IMR-90 (cell line): ENCODE measurements at regions not wholly inside any gene's neighbourhood (a gene's known extent, or its start where the extent isn't known, plus 50 kb on each side); places are given as distances from the start of the nearest gene placed in this dataset.

ENCODE experiments used
- ATAC-seq: fragments of 200-7000 bp; cut with Tn5 transposase; 2 replicates; pipeline ENCODE4 v1.9.1; 2020; ENCODE audit warnings: low read depth, mild to moderate bottlenecking, moderate library complexity
- BruUV-seq: library from RNA; stranded (reverse); fragments of 400-500 nt; replicated peaks from 2 replicates; lab custom pipeline; 2021; lab: Mats Ljungman, UMichigan
- CTCF ChIA-PET: fragments of 300-600 bp; formaldehyde crosslinking; extraction: SDS; loops from one replicate; lab custom pipeline; 2021; ENCODE audit warnings: antibody characterized with exemption; lab: Yijun Ruan, JAX
- POLR2A ChIA-PET: fragments of 300-600 bp; sonication (Branson Sonifier 250); formaldehyde crosslinking; loops from one replicate; lab custom pipeline; 2022; ENCODE audit warnings: antibody characterized with exemption; ENCODE audit not compliant: unreplicated experiment; lab: Charles Lee
- DNase-seq: peaks from one replicate; pipeline ENCODE4 v3.0.0; 2013
- H2AFZ ChIP-seq: replicated peaks from 2 replicates; pipeline ENCODE3; 2013; ENCODE audit warnings: low read length, mild to moderate bottlenecking; ENCODE audit not compliant: poor library complexity
- H2AK5ac ChIP-seq: 2 replicates; pipeline ENCODE4 v1.6.1; 2013; ENCODE audit warnings: low read depth, low read length, inconsistent platforms
- H2AK9ac ChIP-seq: replicated peaks from 2 replicates; pipeline ENCODE3; 2013; ENCODE audit warnings: mild to moderate bottlenecking, low read depth, low read length, moderate library complexity; ENCODE audit not compliant: poor library complexity
- H2BK120ac ChIP-seq: 2 replicates; pipeline ENCODE4 v1.6.1; 2013; ENCODE audit warnings: low read depth, low read length, inconsistent platforms
- H2BK15ac ChIP-seq: 3 replicates; pipeline ENCODE4 v1.6.1; 2013; ENCODE audit warnings: low read depth, low read length, inconsistent platforms
- H2BK20ac ChIP-seq: 2 replicates; pipeline ENCODE4 v1.6.1; 2013; ENCODE audit warnings: low read depth, mild to moderate bottlenecking, inconsistent platforms, low read length, moderate library complexity
- H2BK5ac ChIP-seq: 2 replicates; pipeline ENCODE4 v1.6.1; 2013; ENCODE audit warnings: mild to moderate bottlenecking, low read depth, low read length, inconsistent platforms; ENCODE audit not compliant: poor library complexity, severe bottlenecking
- H3K14ac ChIP-seq: replicated peaks from 2 replicates; pipeline ENCODE4 v1.6.1; 2013; ENCODE audit warnings: low read depth, low read length, inconsistent platforms
- H3K18ac ChIP-seq: 2 replicates; pipeline ENCODE4 v1.6.1; 2013; ENCODE audit warnings: low read depth, low read length, control low read depth
- H3K23ac ChIP-seq: 2 replicates; pipeline ENCODE4 v1.6.1; 2013; ENCODE audit warnings: low read depth, low read length, inconsistent platforms
- H3K27ac ChIP-seq: 2 replicates; pipeline ENCODE4 v1.5.1; 2013; ENCODE audit warnings: mild to moderate bottlenecking, control low read depth, low read length; ENCODE audit not compliant: insufficient read depth
- H3K27me3 ChIP-seq: 2 replicates; pipeline ENCODE4 v1.6.1; 2013; ENCODE audit warnings: low read length; ENCODE audit not compliant: control insufficient read depth, insufficient read depth
- H3K36me3 ChIP-seq: 2 replicates; pipeline ENCODE4 v1.6.1; 2013; ENCODE audit warnings: low read length, mixed read lengths; ENCODE audit not compliant: control insufficient read depth, insufficient read depth
- H3K4ac ChIP-seq: 2 replicates; pipeline ENCODE4 v1.6.1; 2013; ENCODE audit warnings: low read depth, low read length, inconsistent platforms
- H3K4me1 ChIP-seq: 2 replicates; pipeline ENCODE4 v1.6.1; 2013; ENCODE audit warnings: low read length, mixed read lengths; ENCODE audit not compliant: control insufficient read depth, insufficient read depth
- H3K4me2 ChIP-seq: 2 replicates; pipeline ENCODE4 v1.6.1; 2013; ENCODE audit warnings: low read depth, mild to moderate bottlenecking, control low read depth, low read length, moderate library complexity
- H3K4me3 ChIP-seq: 2 replicates; pipeline ENCODE4 v1.5.1; 2013; ENCODE audit warnings: low read depth, mild to moderate bottlenecking, control low read depth, low read length, moderate library complexity; ENCODE audit not compliant: insufficient read depth
- H3K56ac ChIP-seq: 2 replicates; pipeline ENCODE4 v1.6.1; 2013; ENCODE audit warnings: low read length, inconsistent platforms; ENCODE audit not compliant: insufficient read depth; ENCODE audit errors: extremely low read depth
- H3K79me1 ChIP-seq, 2 experiments: 2 replicates each; pipeline ENCODE4 v1.6.1; 2013; ENCODE audit warnings: low read length in 2 of 2, inconsistent platforms in 1 of 2, low read depth in 1 of 2
- H3K9ac ChIP-seq: 2 replicates; pipeline ENCODE4 v1.6.1; 2013; ENCODE audit warnings: low read depth, low read length, control low read depth
- H3K9me1 ChIP-seq: 2 replicates; pipeline ENCODE4 v1.6.1; 2013; ENCODE audit warnings: low read length, inconsistent platforms; ENCODE audit not compliant: insufficient read depth
- H3K9me3 ChIP-seq: 2 replicates; pipeline ENCODE4 v1.6.1; 2013; ENCODE audit warnings: low read length; ENCODE audit not compliant: control insufficient read depth, insufficient read depth
- H4K20me1 ChIP-seq: 2 replicates; pipeline ENCODE4 v1.6.1; 2013; ENCODE audit warnings: low read length, inconsistent platforms; ENCODE audit not compliant: insufficient read depth
- H4K5ac ChIP-seq: 2 replicates; pipeline ENCODE4 v1.6.1; 2013; ENCODE audit warnings: mild to moderate bottlenecking, low read depth, low read length, control low read depth
- H4K8ac ChIP-seq, 2 experiments: 2 replicates each; pipeline ENCODE4 v1.6.1; 2013; ENCODE audit warnings: low read depth in 2 of 2, low read length in 2 of 2, control low read depth in 1 of 2, inconsistent platforms in 1 of 2
- H4K91ac ChIP-seq: 2 replicates; pipeline ENCODE4 v1.6.1; 2013; ENCODE audit warnings: low read depth, low read length, inconsistent platforms; ENCODE audit not compliant: insufficient read depth
- BHLHE40 ChIP-seq: fragments of 150-350 bp; IDR thresholded peaks from 2 replicates; pipeline ENCODE4 v1.6.1; 2016; ENCODE audit warnings: mild to moderate bottlenecking, low read depth, low read length
- CEBPB ChIP-seq: IDR thresholded peaks from 2 replicates; pipeline ENCODE4 v1.6.1; 2012; ENCODE audit warnings: low read depth, low read length, improper control_type of control experiment
- CHD1 ChIP-seq: IDR thresholded peaks from 2 replicates; pipeline ENCODE4 v1.6.1; 2012; ENCODE audit warnings: low read depth, low read length, improper control_type of control experiment
- FOS ChIP-seq: fragments of 150-350 bp; IDR thresholded peaks from 2 replicates; pipeline ENCODE4 v1.6.1; 2016; ENCODE audit warnings: low read depth, low read length
- MAZ ChIP-seq: IDR thresholded peaks from 2 replicates; pipeline ENCODE4 v1.6.1; 2012; ENCODE audit warnings: low read depth, mild to moderate bottlenecking, low read length, improper control_type of control experiment, moderate library complexity, borderline replicate concordance
- MXI1 ChIP-seq: IDR thresholded peaks from 2 replicates; pipeline ENCODE4 v1.6.1; 2012; ENCODE audit warnings: low read depth, mild to moderate bottlenecking, low read length, moderate library complexity, borderline replicate concordance
- NFE2L2 ChIP-seq: fragments of 150-350 bp; IDR thresholded peaks from 2 replicates; pipeline ENCODE4 v1.6.1; 2016; ENCODE audit warnings: low read depth, mild to moderate bottlenecking, low read length
- POLR2A ChIP-seq: IDR thresholded peaks from 2 replicates; pipeline ENCODE4 v1.6.1; 2012; ENCODE audit warnings: mild to moderate bottlenecking, low read depth, low read length
- RCOR1 ChIP-seq: IDR thresholded peaks from 2 replicates; pipeline ENCODE4 v1.6.1; 2012; ENCODE audit warnings: mild to moderate bottlenecking, low read length, improper control_type of control experiment; ENCODE audit not compliant: insufficient replicate concordance
- RFX5 ChIP-seq: IDR thresholded peaks from 2 replicates; pipeline ENCODE4 v1.8.0; 2012; ENCODE audit warnings: low read depth, mild to moderate bottlenecking, low read length, moderate library complexity
- SMC3 ChIP-seq: fragments of 150-350 bp; IDR thresholded peaks from 2 replicates; pipeline ENCODE4 v1.6.1; 2016; ENCODE audit warnings: low read depth, mild to moderate bottlenecking, antibody characterized with exemption, low read length, moderate library complexity
- WGBS, 2 experiments: methylation state at CpG; one replicate each; pipeline versions ENCODE4 v1.1.5 to v1.1.7; 2013; ENCODE audit warnings: missing lambda C conversion rate in 2 of 2; ENCODE audit not compliant: insufficient read length in 1 of 2; ENCODE audit errors: extremely low coverage in 2 of 2; 5-methylcytosine and 5-hydroxymethylcytosine counted together
- dilution Hi-C: fragments of 300-500 bp; cut with HindIII; formaldehyde crosslinking; loops from one replicate; pipeline ENCODE4 v1.14.3; 2018; ENCODE audit warnings: low sequenced_read_pairs; ENCODE audit not compliant: unreplicated experiment
- in situ Hi-C: fragments of 300-500 bp; cut with MboI; formaldehyde crosslinking; loops from 3 replicates; pipeline ENCODE4 v1.14.3; 2019; ENCODE audit warnings: low sequenced_read_pairs, inconsistent platforms, mixed read lengths
- intact Hi-C: fragments of 100-400 bp; cut with micrococcal nuclease; formaldehyde crosslinking; loops from 2 replicates; pipeline ENCODE4 v1.10.0; 2022
- TF ChIP-seq, protein P1 (sequence below): fragments of 150-350 bp; IDR thresholded peaks from 2 replicates; pipeline ENCODE4 v1.6.1; 2017; ENCODE audit warnings: mild to moderate bottlenecking, antibody characterized with exemption, low read length, low read depth
- TF ChIP-seq, protein P2 (sequence below): conservative IDR thresholded peaks from 2 replicates; pipeline ENCODE4 v1.5.1; 2012; ENCODE audit warnings: mild to moderate bottlenecking, low read depth, low read length, improper control_type of control experiment

DNA sequence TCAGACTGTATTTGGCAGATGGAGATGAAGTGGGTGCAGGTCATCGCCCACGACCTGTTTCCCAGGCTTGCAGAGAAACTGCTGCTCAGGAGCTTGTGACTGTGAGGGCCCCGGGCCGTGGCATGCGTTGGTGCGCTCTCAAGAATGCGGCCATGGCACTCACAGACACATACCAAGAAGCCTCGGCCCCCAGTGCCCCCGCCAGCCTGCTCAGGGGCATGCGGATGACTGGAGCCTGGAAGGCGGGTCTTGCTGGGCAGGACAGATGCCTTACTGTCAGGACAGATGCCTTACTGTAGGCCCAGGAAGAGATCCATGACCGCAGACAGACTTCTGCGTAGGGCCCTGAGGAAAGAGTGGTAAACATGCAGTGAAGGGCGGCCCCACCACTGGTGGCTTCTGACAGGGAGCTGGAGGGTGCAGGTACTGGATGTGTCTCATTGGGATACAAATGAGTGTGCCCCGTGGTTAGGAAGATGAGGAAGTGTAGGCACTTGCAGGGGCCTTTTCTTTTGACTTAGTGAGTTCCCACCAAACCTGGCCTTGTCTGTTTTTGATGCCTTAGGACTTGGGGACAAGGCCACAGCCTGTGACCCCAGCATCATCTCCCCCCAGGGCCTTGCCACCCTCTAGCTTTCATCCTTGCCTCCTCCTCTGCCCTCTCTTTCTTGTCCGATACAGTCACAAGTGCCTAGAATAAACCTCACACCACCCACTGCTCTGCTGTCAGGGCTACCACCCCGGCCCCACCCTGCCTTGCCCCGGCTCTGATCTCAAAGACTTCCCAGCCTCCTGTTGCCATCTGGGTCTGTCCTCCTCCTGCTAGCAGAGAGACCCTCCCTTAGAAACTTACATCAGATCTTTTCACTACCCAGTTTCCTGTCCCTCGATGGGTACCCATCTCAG is 68.8 kb upstream of the ABL1 start:
- Histone ChIP-seq H3K4me1 (peaks cover 28% of the 10 kb centered on the region), H3K18ac (no peak overlapping the region), H3K4ac (peak overlapping the region; percentile 76), H3K79me1 (peaks cover 29 to 78% of the 10 kb centered on the region in 2 experiments), H3K56ac (no peak overlapping the region), H3K4me2 (no peak overlapping the region), H2BK5ac (no peak overlapping the region), H3K9ac (no peak overlapping the region), H2AK9ac (peak overlapping the region; percentile 60), H3K9me1 (peaks cover 23% of the 10 kb centered on the region), H2AK5ac (peak overlapping the region; percentile 69), H2BK120ac (peak overlapping the region; percentile 61; the same call in 1 of the 2 replicates), H2AFZ (peak overlapping the region; percentile 37), H4K5ac (0 out of 2 replicates have a peak overlapping the region, but pooled peaks have one; percentile 2), H4K8ac (peak overlapping the region; percentile 45 to 46; a peak in 2 of 4 replicates), H4K20me1 (no peaks in the 10 kb centered on the region), H3K9me3 (no peaks in the 10 kb centered on the region), H3K23ac (peak overlapping the region; percentile 90; the same call in 1 of the 2 replicates), H2BK20ac (peak overlapping the region; percentile 15; the same call in 1 of the 2 replicates), H3K36me3 (no peaks in the 10 kb centered on the region), H3K27ac (no peak overlapping the region), H3K14ac (peak overlapping the region; percentile 43), H3K27me3 (no peaks in the 10 kb centered on the region), H4K91ac (peak overlapping the region; percentile 33), H2BK15ac (no peak overlapping the region; the same call in 2 of the 3 replicates), H3K4me3 (no peak overlapping the region)
- ATAC-seq (no peak), DNase-seq (no peak)
- BruUV-seq: no TSS peak
- CTCF ChIA-PET: no interaction called here
- intact Hi-C loops (no loop called here), in situ Hi-C loops (no loop called here), dilution Hi-C loops (no loop called here)
- TF ChIP-seq POLR2A: no peak
- no peak for TF ChIP-seq RCOR1
- TF ChIP-seq, protein P1, sequence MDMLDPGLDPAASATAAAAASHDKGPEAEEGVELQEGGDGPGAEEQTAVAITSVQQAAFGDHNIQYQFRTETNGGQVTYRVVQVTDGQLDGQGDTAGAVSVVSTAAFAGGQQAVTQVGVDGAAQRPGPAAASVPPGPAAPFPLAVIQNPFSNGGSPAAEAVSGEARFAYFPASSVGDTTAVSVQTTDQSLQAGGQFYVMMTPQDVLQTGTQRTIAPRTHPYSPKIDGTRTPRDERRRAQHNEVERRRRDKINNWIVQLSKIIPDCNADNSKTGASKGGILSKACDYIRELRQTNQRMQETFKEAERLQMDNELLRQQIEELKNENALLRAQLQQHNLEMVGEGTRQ: no peak
- TF ChIP-seq CEBPB: no peak
- TF ChIP-seq, protein P2, sequence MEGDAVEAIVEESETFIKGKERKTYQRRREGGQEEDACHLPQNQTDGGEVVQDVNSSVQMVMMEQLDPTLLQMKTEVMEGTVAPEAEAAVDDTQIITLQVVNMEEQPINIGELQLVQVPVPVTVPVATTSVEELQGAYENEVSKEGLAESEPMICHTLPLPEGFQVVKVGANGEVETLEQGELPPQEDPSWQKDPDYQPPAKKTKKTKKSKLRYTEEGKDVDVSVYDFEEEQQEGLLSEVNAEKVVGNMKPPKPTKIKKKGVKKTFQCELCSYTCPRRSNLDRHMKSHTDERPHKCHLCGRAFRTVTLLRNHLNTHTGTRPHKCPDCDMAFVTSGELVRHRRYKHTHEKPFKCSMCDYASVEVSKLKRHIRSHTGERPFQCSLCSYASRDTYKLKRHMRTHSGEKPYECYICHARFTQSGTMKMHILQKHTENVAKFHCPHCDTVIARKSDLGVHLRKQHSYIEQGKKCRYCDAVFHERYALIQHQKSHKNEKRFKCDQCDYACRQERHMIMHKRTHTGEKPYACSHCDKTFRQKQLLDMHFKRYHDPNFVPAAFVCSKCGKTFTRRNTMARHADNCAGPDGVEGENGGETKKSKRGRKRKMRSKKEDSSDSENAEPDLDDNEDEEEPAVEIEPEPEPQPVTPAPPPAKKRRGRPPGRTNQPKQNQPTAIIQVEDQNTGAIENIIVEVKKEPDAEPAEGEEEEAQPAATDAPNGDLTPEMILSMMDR: no peak
- no peak for TF ChIP-seq SMC3
- no peak for TF ChIP-seq NFE2L2
- no peak for TF ChIP-seq FOS
- TF ChIP-seq MAZ: no peak
- no peak for TF ChIP-seq BHLHE40
- no peak for TF ChIP-seq CHD1
- no peak for TF ChIP-seq RFX5
- TF ChIP-seq MXI1: no peak
- POLR2A ChIA-PET: interaction anchor here (0.6 kb wide), 1 partner anchor 67 kb away, joined by 3 read pairs; no protein-coding TSS in a partner anchor
- WGBS, 2 experiments: 86% methylated on average over 9 of the region's 19 CpGs; no CpG with 5 or more reads in 1 of the 2 experiments
